GM23248 (cell line): ENCODE measurements at regions not wholly inside any gene's neighbourhood (a gene's known extent, or its start where the extent isn't known, plus 50 kb on each side); places are given as distances from the start of the nearest gene placed in this dataset.
"Not testable (repeated sequence)": the region's sequence is repeated elsewhere in the genome, so short reads cannot be mapped to it uniquely, and the experiment has no call there.

ENCODE experiments used
- DNase-seq: peaks from one replicate; pipeline ENCODE4 v3.0.0-alpha.2; 2015
- H2AFZ ChIP-seq: fragments of 200-600 bp; sonication (generic); 2 replicates; pipeline ENCODE4 v1.6.1; 2016; ENCODE audit warnings: antibody characterized with exemption
- H3F3A ChIP-seq: fragments of 200-600 bp; sonication (generic); 2 replicates; pipeline ENCODE4 v1.6.1; 2016; ENCODE audit warnings: mild to moderate bottlenecking, antibody characterized with exemption, mixed run types; ENCODE audit not compliant: insufficient read depth
- H3K27ac ChIP-seq: fragments of 200-600 bp; sonication (generic); 2 replicates; pipeline ENCODE4 v1.5.1; 2016; ENCODE audit warnings: mild to moderate bottlenecking
- H3K27me3 ChIP-seq: fragments of 200-600 bp; sonication (generic); replicated peaks from 2 replicates; pipeline ENCODE4 v1.6.1; 2016; ENCODE audit warnings: mild to moderate bottlenecking; ENCODE audit not compliant: insufficient read depth
- H3K36me3 ChIP-seq: fragments of 200-600 bp; sonication (generic); 2 replicates; pipeline ENCODE4 v1.6.1; 2016; ENCODE audit warnings: low read depth, mild to moderate bottlenecking
- H3K4me1 ChIP-seq: fragments of 200-600 bp; sonication (generic); 2 replicates; pipeline ENCODE4 v1.6.1; 2016; ENCODE audit warnings: mild to moderate bottlenecking; ENCODE audit not compliant: insufficient read depth
- H3K4me2 ChIP-seq: fragments of 200-600 bp; sonication (generic); one replicate; pipeline ENCODE4 v1.6.1; 2016; ENCODE audit warnings: mild to moderate bottlenecking; ENCODE audit not compliant: unreplicated experiment
- H3K4me3 ChIP-seq: fragments of 200-600 bp; sonication (generic); 2 replicates; pipeline ENCODE4 v1.5.1; 2016; ENCODE audit warnings: mild to moderate bottlenecking
- H3K79me2 ChIP-seq: fragments of 200-600 bp; sonication (generic); 2 replicates; pipeline ENCODE4 v1.6.1; 2016; ENCODE audit warnings: mild to moderate bottlenecking; ENCODE audit not compliant: insufficient read depth
- H3K9ac ChIP-seq: fragments of 200-600 bp; sonication (generic); 2 replicates; pipeline ENCODE4 v1.6.1; 2016; ENCODE audit warnings: mild to moderate bottlenecking
- H3K9me2 ChIP-seq: fragments of 200-600 bp; sonication (generic); 2 replicates; pipeline ENCODE4 v1.6.1; 2016; ENCODE audit warnings: mixed run types, mild to moderate bottlenecking, moderate library complexity; ENCODE audit not compliant: insufficient read depth
- H3K9me3 ChIP-seq: fragments of 200-600 bp; sonication (generic); one replicate; pipeline ENCODE4 v1.6.1; 2017; ENCODE audit warnings: low read depth
- H4K20me1 ChIP-seq: fragments of 200-600 bp; sonication (generic); 2 replicates; pipeline ENCODE4 v1.6.0; 2016; ENCODE audit not compliant: insufficient read depth
- EZH2 ChIP-seq: fragments of 200-600 bp; sonication (generic); IDR thresholded peaks from 2 replicates; pipeline ENCODE4 v1.6.1; 2018; ENCODE audit warnings: antibody characterized with exemption, mild to moderate bottlenecking; ENCODE audit not compliant: insufficient read depth, poor library complexity, severe bottlenecking
- EZH2phosphoT487 ChIP-seq: fragments of 200-600 bp; sonication (generic); IDR thresholded peaks from 2 replicates; pipeline ENCODE4 v1.6.1; 2018; ENCODE audit warnings: antibody characterized with exemption, moderate library complexity, mild to moderate bottlenecking, low read depth; ENCODE audit not compliant: insufficient read depth
- WGBS, 2 experiments: methylation state at CpG; one replicate each; pipeline ENCODE4 v1.1.6; 2015 to 2017; ENCODE audit warnings: low lambda C conversion rate in 2 of 2, low coverage in 1 of 2; ENCODE audit errors: missing lambda C conversion rate in 2 of 2; 5-methylcytosine and 5-hydroxymethylcytosine counted together
- in situ Hi-C: fragments of 300-500 bp; cut with MboI; formaldehyde crosslinking; loops from 2 replicates; pipeline ENCODE4 v1.15.0; 2020

DNA sequence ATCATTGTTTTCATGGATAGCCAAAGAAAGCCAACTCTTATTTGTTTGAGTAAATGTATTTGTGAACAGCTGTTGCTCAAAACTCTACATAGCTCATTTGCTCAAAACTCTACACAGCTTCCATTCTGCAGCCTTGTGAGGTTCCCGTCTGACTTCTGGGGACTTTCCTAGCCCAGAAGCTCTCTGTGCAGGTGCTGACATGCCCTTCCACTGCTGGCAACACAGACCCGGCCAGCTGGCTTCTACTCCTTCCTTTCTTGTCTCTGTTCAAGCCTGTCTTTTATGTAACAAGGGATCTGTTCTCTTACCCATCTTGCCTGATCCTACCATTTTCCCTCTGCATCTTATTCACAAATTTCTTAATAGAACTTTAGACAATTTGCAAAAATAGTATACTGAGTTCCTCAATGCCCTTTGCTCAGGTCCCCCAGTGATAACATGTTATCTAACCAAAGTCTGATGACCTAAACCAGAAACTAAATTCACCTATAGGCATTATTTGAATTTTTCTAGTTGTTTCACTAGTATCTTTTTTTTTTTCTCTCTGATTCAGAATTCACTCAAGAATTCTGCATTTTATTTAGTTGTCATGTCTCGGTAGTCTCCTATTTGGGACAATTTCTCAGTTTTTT, 556.5 kb upstream of the SEMA6A start:
- no peak overlapping the region for H3K4me2 ChIP-seq
- no peaks in the 10 kb centered on the region for H3K79me2 ChIP-seq
- no peaks in the 10 kb centered on the region for H3K9me2 ChIP-seq
- TF ChIP-seq EZH2phosphoT487: no peak
- no peak for TF ChIP-seq EZH2
- H3K4me3 ChIP-seq: no peak overlapping the region
- H3K9me3 ChIP-seq: peaks cover 1% of the 10 kb centered on the region
- no peaks in the 10 kb centered on the region for H3K4me1 ChIP-seq
- H3K9ac ChIP-seq: no peak overlapping the region
- no peak overlapping the region for H3K27ac ChIP-seq
- no peaks in the 10 kb centered on the region for H3K27me3 ChIP-seq
- H4K20me1 ChIP-seq: no peaks in the 10 kb centered on the region
- H2AFZ ChIP-seq: no peak overlapping the region
- in situ Hi-C loops: no loop called here
- 10 to 15% methylated on average over 3 of the region's 3 CpGs for WGBS, 2 experiments
- no peaks in the 10 kb centered on the region for H3K36me3 ChIP-seq
- DNase-seq: no peak
- H3F3A ChIP-seq: no peaks in the 10 kb centered on the region

DNA sequence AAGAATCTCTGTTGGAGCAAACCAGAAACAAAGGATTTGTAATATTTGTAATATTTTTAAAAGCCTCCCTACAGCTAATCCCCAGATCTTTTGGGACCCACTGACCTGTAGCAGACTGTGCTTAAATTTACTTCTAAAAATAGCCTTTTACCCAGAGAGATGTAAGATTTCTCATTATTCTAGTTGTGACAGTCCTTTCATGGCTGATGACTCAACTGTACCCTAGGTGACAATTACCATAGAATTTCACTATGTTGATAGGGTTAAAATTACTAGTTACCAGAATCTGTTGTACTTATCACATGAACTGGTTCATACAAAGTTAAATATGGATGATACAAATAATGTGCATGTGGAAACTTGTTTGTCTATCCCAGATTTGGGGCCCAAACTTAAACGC, 543.9 kb upstream of the SEMA6A start:
- no peaks in the 10 kb centered on the region for H3K36me3 ChIP-seq
- H3K27me3 ChIP-seq: no peaks in the 10 kb centered on the region
- no peak overlapping the region for H3K4me2 ChIP-seq
- no peaks in the 10 kb centered on the region for H4K20me1 ChIP-seq
- H3K9me3 ChIP-seq: no peaks in the 10 kb centered on the region
- in situ Hi-C loops: no loop called here
- no peaks in the 10 kb centered on the region for H3K4me1 ChIP-seq
- TF ChIP-seq EZH2 (no peak), EZH2phosphoT487 (no peak)
- H2AFZ ChIP-seq: no peak overlapping the region
- DNase-seq: no peak
- H3K9me2 ChIP-seq: no peaks in the 10 kb centered on the region
- WGBS, 2 experiments: 21 to 26% methylated on average over 1 of the region's 1 CpG
- H3K79me2 ChIP-seq: no peaks in the 10 kb centered on the region
- H3F3A ChIP-seq: no peaks in the 10 kb centered on the region
- H3K9ac ChIP-seq: no peak overlapping the region
- H3K4me3 ChIP-seq: no peak overlapping the region
- no peak overlapping the region for H3K27ac ChIP-seq

- H2AFZ ChIP-seq, DNase-seq, H3K4me2 ChIP-seq, H3K9me2 ChIP-seq, H3K4me3 ChIP-seq, H4K20me1 ChIP-seq, H3F3A ChIP-seq, H3K27ac ChIP-seq, H3K9me3 ChIP-seq, H3K27me3 ChIP-seq, in situ Hi-C loops, H3K9ac ChIP-seq, H3K79me2 ChIP-seq, H3K4me1 ChIP-seq, H3K36me3 ChIP-seq: not testable (repeated sequence)
- 24 to 25% methylated on average over 6 of the region's 6 CpGs for WGBS, 2 experiments
These were observed 542.7 kb upstream of the SEMA6A start for GRCh38 chr5:117117314-117117713.

DNA sequence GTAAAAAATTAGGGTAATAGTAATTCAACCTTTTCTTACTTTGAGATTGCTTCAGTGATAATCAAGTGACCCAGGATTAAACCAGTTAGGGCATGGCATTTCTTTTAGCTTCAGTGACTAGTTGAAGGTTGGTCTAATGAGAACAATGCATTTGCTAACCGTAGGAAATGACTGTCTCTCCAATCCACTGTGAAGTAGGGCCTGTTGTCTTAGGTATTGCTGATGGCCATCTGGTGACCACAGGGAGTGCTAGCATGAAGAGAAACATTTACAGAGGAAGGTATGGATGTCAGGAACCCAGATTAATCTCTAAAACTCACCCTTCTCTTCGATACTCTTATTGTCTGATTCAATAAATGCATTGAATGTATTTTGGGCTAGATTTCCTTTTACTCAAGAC, 535.9 kb upstream of the SEMA6A start:
- in situ Hi-C loops: no loop called here
- 46 to 50% methylated on average over 2 of the region's 2 CpGs for WGBS, 2 experiments

DNA sequence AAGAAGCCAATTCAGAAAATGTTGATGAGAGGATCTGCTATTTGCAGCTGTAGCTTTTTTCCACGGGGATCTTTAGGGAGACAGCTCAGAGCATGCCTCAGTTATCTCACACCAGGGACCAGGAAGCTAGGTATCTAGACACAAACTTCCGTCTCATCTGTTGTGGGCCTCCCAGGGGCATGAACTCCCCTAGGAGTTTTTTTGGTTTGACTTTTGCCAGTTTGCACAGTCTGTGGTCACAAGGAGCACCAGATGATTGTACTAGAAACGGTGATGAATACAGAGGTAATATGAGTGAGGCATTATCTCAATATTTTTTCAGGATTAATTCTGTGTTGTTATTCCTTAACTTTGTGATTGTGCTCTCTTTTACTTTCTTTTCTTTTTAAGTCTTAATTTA, 533.2 kb upstream of the SEMA6A start:
- no peaks in the 10 kb centered on the region for H3F3A ChIP-seq
- DNase-seq: no peak
- no peak overlapping the region for H3K27ac ChIP-seq
- H3K4me1 ChIP-seq: no peaks in the 10 kb centered on the region
- no peak overlapping the region for H3K9ac ChIP-seq
- no peaks in the 10 kb centered on the region for H3K9me3 ChIP-seq
- TF ChIP-seq EZH2 (no peak), EZH2phosphoT487 (no peak)
- no peak overlapping the region for H3K4me3 ChIP-seq
- H3K27me3 ChIP-seq: no peaks in the 10 kb centered on the region
- H3K9me2 ChIP-seq: no peaks in the 10 kb centered on the region
- WGBS, 2 experiments: 11 to 13% methylated on average over 3 of the region's 3 CpGs
- no peaks in the 10 kb centered on the region for H4K20me1 ChIP-seq
- in situ Hi-C loops: no loop called here
- H3K4me2 ChIP-seq: no peak overlapping the region
- no peaks in the 10 kb centered on the region for H3K79me2 ChIP-seq
- H2AFZ ChIP-seq: no peak overlapping the region
- H3K36me3 ChIP-seq: no peaks in the 10 kb centered on the region

More for the DNA sequence above, 535.9 kb upstream of the SEMA6A start:
- no peak overlapping the region for H2AFZ ChIP-seq
- no peaks in the 10 kb centered on the region for H3K9me2 ChIP-seq
- no peak overlapping the region for H3K4me2 ChIP-seq
- H4K20me1 ChIP-seq: no peaks in the 10 kb centered on the region
- no peak overlapping the region for H3K4me3 ChIP-seq
- no peaks in the 10 kb centered on the region for H3K4me1 ChIP-seq
- no peaks in the 10 kb centered on the region for H3K36me3 ChIP-seq
- H3F3A ChIP-seq: no peaks in the 10 kb centered on the region
- TF ChIP-seq EZH2: no peak
- no peak for TF ChIP-seq EZH2phosphoT487
- H3K9ac ChIP-seq: no peak overlapping the region
- no peak for DNase-seq
- H3K79me2 ChIP-seq: no peaks in the 10 kb centered on the region
- H3K27ac ChIP-seq: no peak overlapping the region
- H3K27me3 ChIP-seq: no peaks in the 10 kb centered on the region
- H3K9me3 ChIP-seq: no peaks in the 10 kb centered on the region
